Stimulated activated CD8-positive, alpha-beta memory T cell treated with anti-CD3 and anti-CD28 coated beads, Interleukin-7, amount 100 ng/mL, for 4 hours (primary cell): ENCODE measurements at regions not wholly inside any gene's neighbourhood (a gene's known extent, or its start where the extent isn't known, plus 50 kb on each side); places are given as distances from the start of the nearest gene placed in this dataset.

ENCODE experiments used
- DNase-seq, 2 donors: peaks; one replicate each; pipeline ENCODE4 v3.0.0-alpha.2; 2020; ENCODE audit warnings: low read depth in 2 of 2

DNA sequence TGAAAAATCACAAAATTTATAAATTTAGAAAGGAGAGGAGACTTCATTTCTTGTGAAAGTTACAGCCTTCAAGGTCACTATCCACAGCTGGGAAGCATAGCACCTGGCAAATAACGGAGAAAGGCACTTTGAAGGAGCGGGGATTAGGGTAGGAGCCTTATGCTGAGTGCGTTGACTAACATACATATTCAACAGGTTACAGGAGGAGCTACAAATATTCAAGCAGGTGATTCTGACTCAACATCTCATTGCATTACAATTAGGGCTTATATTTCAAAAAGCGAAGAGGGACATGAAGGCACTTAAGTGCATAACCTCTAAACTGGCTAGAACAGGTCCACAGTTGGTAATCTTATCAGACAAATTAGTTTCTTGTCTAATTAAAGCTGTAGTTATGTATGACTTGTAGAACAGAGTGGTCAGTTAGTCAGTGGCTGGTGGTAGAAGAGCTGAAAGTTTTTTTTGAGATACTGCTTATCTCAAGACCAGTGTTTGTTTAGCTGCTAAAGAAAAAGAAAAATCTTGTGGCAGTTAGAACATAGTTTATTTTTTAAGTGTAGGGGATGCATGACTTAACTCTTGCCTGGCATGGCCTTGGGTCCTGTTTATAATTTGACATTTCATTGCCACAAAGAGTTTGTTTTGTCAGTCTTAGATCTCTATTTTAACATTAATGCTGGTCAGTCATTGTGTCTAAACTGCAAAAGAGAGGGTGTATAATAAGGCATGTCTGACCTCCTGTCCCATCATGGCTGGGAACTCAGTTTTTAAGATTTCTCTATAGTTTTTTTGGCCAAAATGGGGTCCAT lies 311.5 kb downstream of the DUSP10 start:
- DNase-seq, result no peak

DNA sequence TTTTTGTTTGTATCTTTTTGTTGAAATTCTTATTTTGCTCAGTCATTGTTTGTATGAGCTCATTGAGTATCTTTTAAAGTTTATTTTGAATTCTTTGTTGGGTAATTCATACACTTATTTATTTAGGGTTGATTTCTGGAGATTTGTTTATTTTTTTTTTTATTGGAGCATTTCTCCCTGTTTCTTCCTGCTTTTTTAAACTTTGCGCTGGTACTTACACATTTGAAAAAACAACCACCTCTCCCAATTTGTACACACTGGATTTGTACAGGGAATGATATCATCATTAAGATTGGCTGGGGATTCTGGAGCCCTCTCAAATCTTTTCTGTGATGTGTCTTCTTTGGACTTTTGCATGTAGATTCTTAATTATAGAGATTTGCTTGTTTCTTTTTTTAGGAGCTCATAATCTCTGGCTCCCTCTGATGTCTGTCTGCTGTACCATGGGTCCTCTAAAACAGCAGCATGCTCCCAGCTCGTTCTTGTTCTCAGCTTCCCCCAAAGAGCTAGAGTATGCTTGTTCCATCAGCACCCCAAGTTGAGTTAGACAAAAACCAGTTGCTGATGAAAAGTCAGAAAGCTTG lies 310.7 kb downstream of the DUSP10 start:
- DNase-seq, result no peak

DNA sequence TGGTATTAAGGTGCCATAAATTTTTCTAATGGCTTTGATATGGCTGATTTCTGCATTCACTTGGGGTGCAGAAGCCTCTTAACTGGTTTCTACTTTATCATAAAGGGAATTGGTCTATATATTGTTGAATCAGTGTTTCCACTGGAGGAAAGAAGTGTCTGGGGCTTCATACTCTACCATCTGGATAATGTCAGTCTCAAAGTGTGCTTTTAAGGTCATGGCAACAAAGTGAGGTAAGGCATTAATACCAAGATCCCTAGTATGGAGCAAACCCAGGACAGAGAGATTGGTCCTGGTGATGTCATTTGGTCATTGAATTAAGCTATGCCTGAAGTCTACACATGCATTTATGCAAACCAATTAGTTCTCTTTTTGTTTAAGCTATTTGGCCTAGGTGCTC lies 309.9 kb downstream of the DUSP10 start:
- no peak for DNase-seq

- DNase-seq, result no peak
These were observed 306.4 kb downstream of the DUSP10 start for GRCh38 chr1:221435504-221435904.

DNA sequence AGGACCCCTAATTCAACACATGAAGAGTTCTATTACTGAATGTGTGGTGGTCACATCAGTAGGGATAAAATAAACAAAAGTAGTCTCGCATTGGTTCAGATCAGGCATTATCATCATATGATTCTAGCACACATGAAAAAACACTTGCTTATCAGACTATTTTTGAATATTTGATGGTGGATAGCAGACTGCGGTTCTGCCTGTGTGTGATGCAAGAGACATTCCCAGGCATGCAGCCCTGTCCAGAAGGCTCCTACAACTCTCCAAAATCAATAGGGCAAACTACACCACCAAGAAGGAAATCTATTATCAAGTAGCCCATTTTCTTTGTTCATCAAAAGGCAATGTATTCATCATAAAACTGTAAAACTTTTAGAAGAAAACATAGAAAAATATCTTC lies 304.7 kb downstream of the DUSP10 start:
- DNase-seq, result no peak

DNA sequence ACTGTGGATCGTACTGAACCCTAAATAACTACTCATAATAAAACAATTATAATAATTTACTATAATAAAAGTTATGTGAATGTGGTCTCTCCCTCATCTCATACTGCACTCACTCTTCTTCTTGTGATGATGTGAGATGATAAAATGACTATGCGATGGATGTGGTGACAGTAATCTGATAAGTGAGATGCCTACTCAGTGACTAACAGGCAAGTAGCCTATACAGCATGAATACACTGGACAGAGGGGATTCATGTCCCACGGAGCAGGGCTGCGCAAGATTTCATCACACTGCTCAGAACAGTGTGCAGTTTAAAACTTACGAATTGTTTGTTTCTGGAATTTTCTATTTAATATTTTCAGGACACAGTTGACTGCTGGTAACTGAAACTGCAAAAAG lies 304.0 kb downstream of the DUSP10 start:
- DNase-seq, result no peak

GRCh38 chr1:221439008-221439746 lies 302.7 kb downstream of the DUSP10 start:
- DNase-seq, result peak; percentile 40 to 43

DNA sequence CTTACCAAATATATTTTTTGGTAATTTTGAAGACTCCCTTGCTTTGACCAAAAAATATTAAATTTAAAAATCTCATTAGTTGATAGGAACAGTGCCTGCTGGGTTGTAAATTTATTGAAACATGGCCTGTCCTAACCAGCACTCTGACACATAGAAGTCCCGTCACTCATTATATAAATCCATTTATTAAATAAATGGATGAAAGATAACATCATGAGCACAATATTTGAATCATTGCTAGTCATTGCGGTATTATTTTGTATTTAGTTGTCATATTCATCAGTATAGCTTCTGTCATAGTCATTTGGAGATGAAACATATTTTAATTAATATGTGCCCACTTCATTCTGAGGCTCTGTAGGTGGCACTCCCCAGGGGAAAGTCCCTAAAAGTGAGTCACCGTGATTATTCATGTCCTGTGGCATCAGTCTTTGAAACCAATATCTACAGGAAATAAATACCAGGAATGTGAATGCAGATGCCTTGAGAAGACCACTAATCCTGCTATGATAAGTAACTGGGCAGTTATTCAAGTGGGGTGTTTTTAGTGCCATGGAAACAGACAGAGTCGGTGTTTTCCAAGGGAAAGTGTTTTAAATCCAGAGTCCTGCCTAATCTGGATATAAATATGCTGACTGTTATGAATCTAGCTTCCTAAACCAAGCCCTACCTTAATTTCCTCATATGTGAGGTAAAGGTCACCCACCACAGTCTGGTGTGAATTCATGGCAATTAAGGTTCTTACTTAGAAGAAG lies 302.0 kb downstream of the DUSP10 start:
- DNase-seq, result peak; percentile 6 to 29

- DNase-seq, result no peak
These were observed 301.2 kb downstream of the DUSP10 start for GRCh38 chr1:221440658-221441057.

- no peak for DNase-seq
These were observed 299.8 kb downstream of the DUSP10 start for GRCh38 chr1:221442056-221442455.

- DNase-seq, result no peak
These were observed 297.5 kb downstream of the DUSP10 start for GRCh38 chr1:221444346-221444745.

GRCh38 chr1:221448585-221449175 lies 293.2 kb downstream of the DUSP10 start:
- DNase-seq, result no peak

- DNase-seq, result no peak
These were observed 292.7 kb downstream of the DUSP10 start for GRCh38 chr1:221449194-221449593.

- DNase-seq, result no peak
These were observed 292.0 kb downstream of the DUSP10 start for GRCh38 chr1:221449801-221450470.

- no peak for DNase-seq
These were observed 290.1 kb downstream of the DUSP10 start for GRCh38 chr1:221451741-221452140.

GRCh38 chr1:221454096-221454495 lies 287.8 kb downstream of the DUSP10 start:
- no peak for DNase-seq

GRCh38 chr1:221456918-221457317 lies 285.0 kb downstream of the DUSP10 start:
- DNase-seq, result no peak

GRCh38 chr1:221457685-221458446 lies 284.0 kb downstream of the DUSP10 start:
- DNase-seq, result no peak

- no peak for DNase-seq
These were observed 283.3 kb downstream of the DUSP10 start for GRCh38 chr1:221458447-221459156.

GRCh38 chr1:221459558-221459957 lies 282.3 kb downstream of the DUSP10 start:
- no peak for DNase-seq
